ENCODE measurements at regions not wholly inside any gene's neighbourhood (a gene's known extent, or its start where the extent isn't known, plus 50 kb on each side); places are given as distances from the start of the nearest gene placed in this dataset.

DNA sequence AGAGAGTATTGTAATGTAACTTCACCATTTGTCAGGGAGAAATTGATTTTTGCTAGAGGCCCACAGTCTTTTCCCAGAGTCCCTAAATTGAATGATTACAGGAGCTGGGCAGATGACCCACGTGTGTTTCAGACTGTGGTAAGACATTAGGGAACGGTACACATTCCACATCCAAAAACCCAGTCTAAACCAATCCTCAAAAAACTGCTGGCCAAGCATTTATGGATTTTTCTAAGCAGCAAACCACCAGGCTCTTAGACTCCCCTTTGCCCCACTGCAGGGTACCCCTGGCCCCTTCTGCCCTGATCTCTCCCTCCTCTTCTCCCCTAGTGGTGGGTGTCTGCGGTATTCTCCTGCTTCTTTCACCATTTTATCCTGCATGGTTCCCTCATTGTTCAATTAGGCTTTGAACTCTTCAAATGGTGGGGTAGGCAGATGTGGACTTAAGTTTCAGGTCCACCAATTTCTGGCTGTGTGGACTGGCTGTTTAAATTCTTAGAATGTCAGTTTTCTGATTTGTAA is 135.5 kb upstream of the SORCS3 start:
- no peak for TF ChIP-seq CTCF (IDR thresholded peaks at IDR 0.05)
- Histone ChIP-seq H3K9me3 (no peaks in the 10 kb centered on the region), H3K36me3 (ENCODE audit: insufficient read depth in 1 of 2, low read depth in 1 of 2) (no peaks in the 10 kb centered on the region), H3K4me1 (no peaks in the 10 kb centered on the region), H3K27me3 (ENCODE audit: insufficient read depth in 3 of 3, low read length in 2 of 3) (peaks cover 0 to 9% (median 0%) of the 10 kb centered on the region in 3 donors), H3K4me3 (no peak overlapping the region), H3K27ac (no peak overlapping the region)
- ATAC-seq (no peak), DNase-seq (no peak)
- intact Hi-C loops (cut with DNase I) = no loop called here
- WGBS, 3 donors = 76 to 84% (median 81%) methylated on average over 3 of the region's 3 CpGs

GRCh38 chr10:104509981-104510380 is 131.1 kb upstream of the SORCS3 start:
- H3K27ac ChIP-seq = no peak overlapping the region
- peaks cover 0 to 4% (median 0%) of the 10 kb centered on the region in 3 donors for H3K27me3 ChIP-seq (ENCODE audit: insufficient read depth in 3 of 3, low read length in 2 of 3)
- H3K9me3 ChIP-seq = no peaks in the 10 kb centered on the region
- WGBS, 3 donors = 17 to 30% (median 22%) methylated on average over 3 of the region's 3 CpGs
- ATAC-seq (no peak), DNase-seq (no peak)
- H3K4me3 ChIP-seq = no peak overlapping the region
- H3K36me3 ChIP-seq (ENCODE audit: insufficient read depth in 1 of 2, low read depth in 1 of 2) = no peaks in the 10 kb centered on the region
- TF ChIP-seq CTCF (IDR thresholded peaks at IDR 0.05) = no peak
- intact Hi-C loops (cut with DNase I) = no loop called here
- H3K4me1 ChIP-seq = no peaks in the 10 kb centered on the region

- H3K4me3 ChIP-seq = no peak overlapping the region
- no peak for ATAC-seq
These were observed 130.4 kb upstream of the SORCS3 start for GRCh38 chr10:104510644-104511043.

GRCh38 chr10:104512800-104513199 is 128.3 kb upstream of the SORCS3 start:
- Histone ChIP-seq H3K27me3 (ENCODE audit: insufficient read depth in 3 of 3, low read length in 2 of 3) (peaks cover 0 to 2% (median 0%) of the 10 kb centered on the region in 3 donors), H3K36me3 (ENCODE audit: insufficient read depth in 1 of 2, low read depth in 1 of 2) (no peaks in the 10 kb centered on the region), H3K4me3 (no peak overlapping the region), H3K9me3 (no peaks in the 10 kb centered on the region), H3K27ac (no peak overlapping the region), H3K4me1 (no peaks in the 10 kb centered on the region)
- intact Hi-C loops (cut with DNase I) = no loop called here
- TF ChIP-seq CTCF (IDR thresholded peaks at IDR 0.05) = no peak
- WGBS, 3 donors = 70 to 75% (median 74%) methylated on average over 8 of the region's 8 CpGs
- DNase-seq = no peak
- no peak for ATAC-seq

More at GRCh38 chr10:104510644-104511043, 130.4 kb upstream of the SORCS3 start:
- WGBS, 3 donors = 50 to 91% (median 71%) methylated on average over 2 of the region's 2 CpGs
- no peaks in the 10 kb centered on the region for H3K36me3 ChIP-seq (ENCODE audit: insufficient read depth in 1 of 2, low read depth in 1 of 2)
- H3K9me3 ChIP-seq = no peaks in the 10 kb centered on the region
- peaks cover 0 to 4% (median 0%) of the 10 kb centered on the region in 3 donors for H3K27me3 ChIP-seq (ENCODE audit: insufficient read depth in 3 of 3, low read length in 2 of 3)
- no peaks in the 10 kb centered on the region for H3K4me1 ChIP-seq
- no peak for DNase-seq
- TF ChIP-seq CTCF (IDR thresholded peaks at IDR 0.05) = no peak
- intact Hi-C loops (cut with DNase I) = no loop called here
- no peak overlapping the region for H3K27ac ChIP-seq

DNA sequence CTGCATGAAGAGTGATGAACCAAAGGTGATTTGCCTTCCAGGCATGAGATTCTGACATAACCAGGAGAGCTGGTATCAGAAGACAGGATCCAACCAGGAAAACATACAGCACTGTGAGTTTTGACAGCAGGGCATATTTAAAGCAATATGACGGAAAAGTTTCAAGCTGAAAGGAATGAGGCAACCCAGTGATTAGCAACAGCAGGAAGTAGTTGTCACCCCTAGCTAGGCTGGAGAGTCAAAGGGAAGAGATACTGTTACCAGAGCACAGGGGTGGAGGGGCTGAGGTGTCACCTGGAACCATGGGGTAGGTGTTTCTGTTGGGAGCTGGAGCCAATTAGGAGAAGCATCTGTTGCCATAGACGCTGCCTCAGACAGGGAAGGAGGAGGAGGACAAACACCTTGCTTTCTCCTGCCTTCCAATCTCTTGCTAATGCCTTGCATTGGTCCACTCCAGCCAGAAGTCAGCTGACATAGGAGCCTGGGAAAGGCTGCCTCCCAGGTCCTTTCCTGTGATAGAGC is 125.4 kb upstream of the SORCS3 start:
- intact Hi-C loops (cut with DNase I) = no loop called here
- H3K4me3 ChIP-seq = no peak overlapping the region
- WGBS, 3 donors = 38 to 42% (median 39%) methylated on average over 2 of the region's 2 CpGs
- DNase-seq (no peak), ATAC-seq (no peak)
- no peaks in the 10 kb centered on the region for H3K36me3 ChIP-seq (ENCODE audit: insufficient read depth in 1 of 2, low read depth in 1 of 2)
- no peaks in the 10 kb centered on the region for H3K27me3 ChIP-seq (ENCODE audit: insufficient read depth in 3 of 3, low read length in 2 of 3)
- H3K27ac ChIP-seq = no peak overlapping the region
- H3K4me1 ChIP-seq = no peaks in the 10 kb centered on the region
- no peaks in the 10 kb centered on the region for H3K9me3 ChIP-seq
- TF ChIP-seq CTCF (IDR thresholded peaks at IDR 0.05) = no peak
